ENCODE measurements at regions not wholly inside any gene's neighbourhood (a gene's known extent, or its start where the extent isn't known, plus 50 kb on each side); places are given as distances from the start of the nearest gene placed in this dataset.

DNA sequence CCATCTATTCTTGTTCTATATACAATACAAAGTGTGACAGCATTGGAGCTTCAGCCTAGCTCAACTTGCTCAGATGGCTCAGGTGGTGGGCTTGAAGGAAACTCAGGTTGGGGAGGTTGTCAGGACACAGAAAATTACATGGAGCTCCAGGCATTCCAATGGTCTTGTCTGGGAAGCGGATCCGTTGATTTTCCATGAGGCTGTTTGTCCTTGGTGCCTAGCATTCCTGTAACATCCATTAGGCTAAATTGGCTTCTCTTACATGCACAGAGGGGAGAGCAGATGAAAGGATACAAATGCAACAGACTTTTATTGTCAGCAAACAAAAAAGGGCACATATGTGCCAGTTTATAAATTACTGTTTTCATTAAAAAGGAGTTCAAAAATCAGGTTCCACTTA lies 75.5 kb upstream of the OTX2 start:
- Histone ChIP-seq H3K4me3 (ENCODE audit: low read length) (no peak overlapping the region), H3K9me3 (ENCODE audit: insufficient read depth, low read depth, low read length) (no peaks in the 10 kb centered on the region), H3K4me1 (ENCODE audit: insufficient read depth, low read length) (peaks cover 49% of the 10 kb centered on the region), H3K36me3 (ENCODE audit: insufficient read depth, low read length) (no peaks in the 10 kb centered on the region), H3K9ac (ENCODE audit: low read depth, low read length) (no peak overlapping the region), H3K27me3 (ENCODE audit: insufficient read depth, low read length) (peaks cover 31% of the 10 kb centered on the region; the same call in 1 of the 2 replicates), H3K27ac (ENCODE audit: low read depth, low read length) (no peak overlapping the region)
- 31% methylated on average over 2 of the region's 2 CpGs for WGBS

DNA sequence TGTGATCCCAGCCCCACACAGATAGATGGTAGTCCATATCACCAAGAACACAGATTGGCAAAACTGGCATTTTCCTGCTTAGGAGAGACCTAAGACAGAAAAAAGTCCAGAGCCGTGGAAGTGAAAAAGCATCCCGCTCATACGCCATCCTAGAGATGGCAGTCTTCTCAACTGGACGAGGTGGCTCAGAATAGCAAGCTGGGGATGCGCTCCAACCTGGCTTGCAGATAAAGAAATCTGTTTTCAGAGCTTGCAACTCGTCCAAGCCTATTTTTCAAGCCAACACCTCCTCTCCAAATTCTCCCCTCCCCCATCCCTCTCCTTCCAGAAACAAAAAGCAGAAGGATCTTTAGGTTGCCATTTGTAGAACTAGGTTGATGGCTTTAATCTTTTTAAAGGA lies 74.3 kb upstream of the OTX2 start:
- Histone ChIP-seq H3K27ac (ENCODE audit: low read depth, low read length) (no peak overlapping the region), H3K27me3 (ENCODE audit: insufficient read depth, low read length) (peaks cover 20% of the 10 kb centered on the region; the same call in 1 of the 2 replicates), H3K9ac (ENCODE audit: low read depth, low read length) (no peak overlapping the region), H3K4me3 (ENCODE audit: low read length) (no peak overlapping the region), H3K36me3 (ENCODE audit: insufficient read depth, low read length) (no peaks in the 10 kb centered on the region), H3K9me3 (ENCODE audit: insufficient read depth, low read depth, low read length) (no peaks in the 10 kb centered on the region), H3K4me1 (ENCODE audit: insufficient read depth, low read length) (peaks cover 49% of the 10 kb centered on the region)
- WGBS: 51% methylated on average over 6 of the region's 6 CpGs

DNA sequence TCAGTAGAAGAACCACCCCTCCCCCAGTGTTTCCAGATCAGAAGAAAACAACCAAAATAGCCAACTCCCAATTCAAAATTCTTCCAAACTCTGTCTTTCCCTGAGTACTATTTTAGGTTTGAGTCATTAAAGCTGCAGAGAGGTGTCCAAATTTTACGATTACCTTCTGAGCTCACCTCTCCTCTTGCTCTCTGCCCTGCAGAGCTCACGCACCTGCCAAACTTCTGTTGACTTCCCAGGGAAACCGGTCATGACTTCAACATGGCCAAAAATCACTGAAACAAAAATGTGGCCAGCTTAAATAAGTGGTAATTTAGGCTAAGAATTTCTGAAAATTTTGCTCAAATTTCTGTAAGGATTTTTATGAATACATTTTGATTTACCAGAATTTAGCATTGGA lies 70.9 kb upstream of the OTX2 start:
- Histone ChIP-seq H3K4me1 (ENCODE audit: insufficient read depth, low read length) (peaks cover 19% of the 10 kb centered on the region), H3K27me3 (ENCODE audit: insufficient read depth, low read length) (no peaks in the 10 kb centered on the region; the same call in 1 of the 2 replicates), H3K9me3 (ENCODE audit: insufficient read depth, low read depth, low read length) (no peaks in the 10 kb centered on the region), H3K27ac (ENCODE audit: low read depth, low read length) (no peak overlapping the region), H3K9ac (ENCODE audit: low read depth, low read length) (no peak overlapping the region), H3K36me3 (ENCODE audit: insufficient read depth, low read length) (no peaks in the 10 kb centered on the region), H3K4me3 (ENCODE audit: low read length) (no peak overlapping the region)
- 91% methylated on average over 3 of the region's 3 CpGs for WGBS

DNA sequence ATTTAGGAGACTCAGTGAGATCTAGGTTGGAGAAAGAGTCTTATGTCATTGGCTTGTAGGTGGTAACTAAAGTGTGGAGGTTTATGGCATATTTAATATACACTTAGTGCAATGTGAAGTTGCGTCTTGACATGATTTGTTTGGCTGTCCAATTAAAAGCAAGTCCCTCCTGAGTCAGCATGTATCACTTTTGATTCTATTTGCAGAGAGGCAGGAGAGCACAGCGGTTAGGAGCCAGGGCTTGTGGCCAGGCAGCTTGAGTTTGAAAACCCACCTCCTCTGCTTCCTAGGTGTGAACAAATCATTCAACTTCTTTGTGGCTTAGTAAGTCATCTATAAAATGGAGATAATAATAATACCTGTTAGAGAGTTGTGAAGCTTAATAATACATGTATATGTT lies 68.5 kb upstream of the OTX2 start:
- Histone ChIP-seq H3K27me3 (ENCODE audit: insufficient read depth, low read length) (peaks cover 4% of the 10 kb centered on the region), H3K27ac (ENCODE audit: low read depth, low read length) (no peak overlapping the region), H3K36me3 (ENCODE audit: insufficient read depth, low read length) (no peaks in the 10 kb centered on the region), H3K9me3 (ENCODE audit: insufficient read depth, low read depth, low read length) (no peaks in the 10 kb centered on the region), H3K9ac (ENCODE audit: low read depth, low read length) (no peak overlapping the region), H3K4me1 (ENCODE audit: insufficient read depth, low read length) (0 out of 2 replicates have a peak, but pooled peaks cover 4% of the 10 kb centered on the region), H3K4me3 (ENCODE audit: low read length) (no peak overlapping the region)
- WGBS: 90% methylated on average over 2 of the region's 2 CpGs

DNA sequence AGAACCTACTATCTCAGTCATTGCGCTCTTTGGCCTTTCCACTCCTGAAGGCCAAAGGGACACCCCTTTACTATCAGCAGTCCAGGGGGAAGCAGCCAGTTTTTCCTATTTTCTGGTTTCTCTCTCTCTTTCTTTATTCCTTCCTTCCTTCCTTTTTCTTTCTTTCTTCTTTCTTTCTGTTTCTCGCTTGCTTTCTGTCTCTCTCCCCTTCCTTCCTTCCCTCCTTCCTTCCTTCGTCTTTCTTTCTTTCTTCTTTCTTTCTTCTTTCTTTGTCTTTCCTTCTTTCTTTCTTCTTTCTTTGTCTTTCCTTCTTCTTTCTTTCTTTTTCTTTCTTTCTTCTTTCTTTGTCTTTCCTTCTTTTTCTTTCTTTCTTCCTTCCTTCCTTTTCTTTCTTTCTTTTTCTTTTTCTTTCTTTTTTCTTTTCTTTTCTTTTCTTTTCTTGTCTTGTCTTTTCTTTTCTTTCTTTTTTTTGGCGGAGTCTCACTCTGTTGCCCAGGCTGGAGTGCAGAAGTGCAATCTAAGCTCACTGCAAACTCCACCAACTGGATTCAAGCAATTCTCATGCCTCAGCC lies 64.9 kb upstream of the OTX2 start:
- no peak overlapping the region for H3K27ac ChIP-seq (ENCODE audit: low read depth, low read length)
- H3K9me3 ChIP-seq (ENCODE audit: insufficient read depth, low read depth, low read length): no peaks in the 10 kb centered on the region
- peaks cover 7% of the 10 kb centered on the region for H3K27me3 ChIP-seq (ENCODE audit: insufficient read depth, low read length)
- 0 out of 2 replicates have a peak, but pooled peaks cover 4% of the 10 kb centered on the region for H3K4me1 ChIP-seq (ENCODE audit: insufficient read depth, low read length)
- 93% methylated on average over 4 of the region's 4 CpGs for WGBS
- no peak overlapping the region for H3K9ac ChIP-seq (ENCODE audit: low read depth, low read length)
- H3K4me3 ChIP-seq (ENCODE audit: low read length): no peak overlapping the region
- no peaks in the 10 kb centered on the region for H3K36me3 ChIP-seq (ENCODE audit: insufficient read depth, low read length)

DNA sequence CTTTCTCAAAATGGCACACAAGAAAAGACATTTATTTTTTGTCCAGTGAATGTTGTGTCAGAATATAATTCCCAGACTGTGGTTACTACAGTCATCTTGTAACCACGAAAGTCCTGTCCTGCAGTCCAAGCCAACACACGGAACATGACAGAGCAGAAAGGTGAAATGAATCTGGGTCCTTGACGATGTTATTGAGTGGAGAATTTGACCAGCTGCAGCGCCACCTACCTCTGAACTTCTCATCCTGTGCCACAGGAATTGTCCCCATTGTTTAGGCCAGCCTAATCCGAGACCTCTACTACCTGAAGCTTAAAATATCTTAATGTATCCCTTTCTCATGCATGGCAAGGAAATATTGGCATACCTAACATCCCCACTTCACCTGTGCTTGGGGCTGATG lies 64.1 kb upstream of the OTX2 start:
- no peak overlapping the region for H3K4me3 ChIP-seq (ENCODE audit: low read length)
- no peaks in the 10 kb centered on the region for H3K36me3 ChIP-seq (ENCODE audit: insufficient read depth, low read length)
- H3K9ac ChIP-seq (ENCODE audit: low read depth, low read length): no peak overlapping the region
- H3K27ac ChIP-seq (ENCODE audit: low read depth, low read length): no peak overlapping the region
- H3K9me3 ChIP-seq (ENCODE audit: insufficient read depth, low read depth, low read length): no peaks in the 10 kb centered on the region
- 21% methylated on average over 5 of the region's 5 CpGs for WGBS
- H3K4me1 ChIP-seq (ENCODE audit: insufficient read depth, low read length): 0 out of 2 replicates have a peak, but pooled peaks cover 4% of the 10 kb centered on the region
- peaks cover 7% of the 10 kb centered on the region for H3K27me3 ChIP-seq (ENCODE audit: insufficient read depth, low read length)

DNA sequence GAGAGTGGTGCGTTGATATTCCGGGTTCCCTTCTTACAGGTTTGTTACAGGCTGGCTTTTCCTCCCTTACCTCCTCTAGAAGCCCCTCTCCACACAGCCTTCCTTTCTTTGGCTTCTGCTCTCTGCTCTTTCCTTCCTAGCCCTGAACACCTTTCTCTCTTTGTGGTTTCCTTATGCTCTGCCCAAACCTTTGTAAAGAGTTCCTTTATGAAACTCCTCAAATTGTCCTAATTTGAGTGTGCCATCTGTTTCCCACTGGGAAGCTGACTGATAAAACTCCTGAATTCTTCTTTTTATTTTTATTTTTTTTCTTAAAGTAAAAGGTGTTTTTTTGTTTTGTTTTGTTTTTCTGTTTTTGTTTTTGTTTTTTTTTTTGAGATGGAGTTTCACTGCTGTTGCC lies 60.1 kb upstream of the OTX2 start:
- H3K9me3 ChIP-seq (ENCODE audit: insufficient read depth, low read depth, low read length): no peaks in the 10 kb centered on the region
- no peaks in the 10 kb centered on the region for H3K36me3 ChIP-seq (ENCODE audit: insufficient read depth, low read length)
- 83% methylated on average over 2 of the region's 2 CpGs for WGBS
- H3K4me3 ChIP-seq (ENCODE audit: low read length): no peak overlapping the region
- no peak overlapping the region for H3K27ac ChIP-seq (ENCODE audit: low read depth, low read length)
- peaks cover 10% of the 10 kb centered on the region for H3K27me3 ChIP-seq (ENCODE audit: insufficient read depth, low read length)
- H3K9ac ChIP-seq (ENCODE audit: low read depth, low read length): no peak overlapping the region
- 0 out of 2 replicates have a peak, but pooled peaks cover 4% of the 10 kb centered on the region for H3K4me1 ChIP-seq (ENCODE audit: insufficient read depth, low read length)

DNA sequence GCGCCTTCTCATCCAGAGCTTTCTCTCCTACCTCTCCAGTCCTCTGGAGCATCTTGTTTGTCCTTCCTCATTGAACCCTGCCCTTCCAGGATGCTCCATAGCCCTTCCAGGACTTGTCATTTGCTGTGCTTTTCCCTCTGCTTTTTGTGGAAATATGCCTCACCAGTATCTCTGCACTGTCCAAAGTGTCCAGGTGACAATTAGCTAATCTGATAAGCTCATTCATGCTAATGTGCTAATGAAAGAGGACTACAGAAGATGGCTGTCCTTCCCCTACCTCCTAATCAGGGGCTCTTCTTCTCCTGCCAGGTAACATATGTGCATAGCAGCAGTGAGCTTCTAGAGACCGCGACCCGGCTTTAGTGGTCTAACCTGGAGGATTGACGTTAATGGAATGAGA lies 58.4 kb upstream of the OTX2 start:
- Histone ChIP-seq H3K27ac (ENCODE audit: low read depth, low read length) (no peak overlapping the region), H3K4me3 (ENCODE audit: low read length) (no peak overlapping the region), H3K9ac (ENCODE audit: low read depth, low read length) (no peak overlapping the region), H3K27me3 (ENCODE audit: insufficient read depth, low read length) (peaks cover 6% of the 10 kb centered on the region; the same call in 1 of the 2 replicates), H3K36me3 (ENCODE audit: insufficient read depth, low read length) (no peaks in the 10 kb centered on the region), H3K4me1 (ENCODE audit: insufficient read depth, low read length) (no peaks in the 10 kb centered on the region), H3K9me3 (ENCODE audit: insufficient read depth, low read depth, low read length) (no peaks in the 10 kb centered on the region)
- 89% methylated on average over 5 of the region's 5 CpGs for WGBS

DNA sequence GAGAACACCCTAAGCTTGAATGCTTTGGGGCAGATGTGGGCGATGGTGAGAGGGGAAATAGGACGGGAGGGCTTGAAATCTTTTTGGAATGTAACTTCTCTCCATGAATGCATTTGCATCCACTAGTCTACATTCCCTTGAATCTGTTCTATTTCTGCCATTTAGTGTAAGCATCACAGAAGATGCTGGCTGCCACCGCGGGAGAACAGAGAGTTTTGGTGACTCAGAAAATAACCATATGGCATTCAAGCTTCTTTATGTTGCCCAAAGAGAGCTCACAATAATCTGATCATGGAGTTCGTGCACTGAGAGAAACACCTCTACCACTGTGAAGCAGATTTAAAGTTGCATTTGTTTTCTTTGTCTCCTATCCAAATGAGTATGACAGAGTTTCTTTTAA lies 52.6 kb upstream of the OTX2 start:
- no peak overlapping the region for H3K4me3 ChIP-seq (ENCODE audit: low read length)
- H3K36me3 ChIP-seq (ENCODE audit: insufficient read depth, low read length): no peaks in the 10 kb centered on the region
- no peak overlapping the region for H3K27ac ChIP-seq (ENCODE audit: low read depth, low read length)
- H3K4me1 ChIP-seq (ENCODE audit: insufficient read depth, low read length): peaks cover 3% of the 10 kb centered on the region; the same call in 1 of the 2 replicates
- no peak overlapping the region for H3K9ac ChIP-seq (ENCODE audit: low read depth, low read length)
- H3K27me3 ChIP-seq (ENCODE audit: insufficient read depth, low read length): peaks cover 9% of the 10 kb centered on the region
- 45% methylated on average over 5 of the region's 5 CpGs for WGBS
- no peaks in the 10 kb centered on the region for H3K9me3 ChIP-seq (ENCODE audit: insufficient read depth, low read depth, low read length)

DNA sequence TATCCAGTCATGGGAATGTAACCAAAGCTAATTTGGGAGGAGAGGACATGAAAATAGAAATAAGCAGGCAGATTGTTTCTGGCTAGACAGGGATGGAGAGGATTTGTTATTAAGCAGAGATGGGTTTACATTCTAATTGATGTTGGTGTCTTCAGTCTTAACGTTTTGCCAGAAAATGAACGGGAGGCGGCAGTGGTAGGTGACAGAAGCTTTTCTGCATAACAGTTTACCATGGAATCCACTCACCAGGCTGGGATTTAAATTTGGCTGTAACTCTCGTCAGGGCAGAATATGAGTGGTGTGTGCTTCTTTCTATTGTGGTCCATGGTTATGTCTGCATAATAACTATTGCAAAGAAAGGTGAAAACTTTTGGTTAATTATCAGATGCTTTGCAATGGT lies 50.2 kb upstream of the OTX2 start:
- Histone ChIP-seq H3K27me3 (ENCODE audit: insufficient read depth, low read length) (peaks cover 22% of the 10 kb centered on the region), H3K9ac (ENCODE audit: low read depth, low read length) (no peak overlapping the region), H3K4me3 (ENCODE audit: low read length) (no peak overlapping the region), H3K9me3 (ENCODE audit: insufficient read depth, low read depth, low read length) (no peaks in the 10 kb centered on the region), H3K4me1 (ENCODE audit: insufficient read depth, low read length) (peaks cover 16% of the 10 kb centered on the region), H3K36me3 (ENCODE audit: insufficient read depth, low read length) (no peaks in the 10 kb centered on the region), H3K27ac (ENCODE audit: low read depth, low read length) (no peak overlapping the region)
- WGBS: 48% methylated on average over 4 of the region's 4 CpGs

Data from HUES64 (cell line).